ENCODE measurements at regions not wholly inside any gene's neighbourhood (a gene's known extent, or its start where the extent isn't known, plus 50 kb on each side); places are given as distances from the start of the nearest gene placed in this dataset.

DNA sequence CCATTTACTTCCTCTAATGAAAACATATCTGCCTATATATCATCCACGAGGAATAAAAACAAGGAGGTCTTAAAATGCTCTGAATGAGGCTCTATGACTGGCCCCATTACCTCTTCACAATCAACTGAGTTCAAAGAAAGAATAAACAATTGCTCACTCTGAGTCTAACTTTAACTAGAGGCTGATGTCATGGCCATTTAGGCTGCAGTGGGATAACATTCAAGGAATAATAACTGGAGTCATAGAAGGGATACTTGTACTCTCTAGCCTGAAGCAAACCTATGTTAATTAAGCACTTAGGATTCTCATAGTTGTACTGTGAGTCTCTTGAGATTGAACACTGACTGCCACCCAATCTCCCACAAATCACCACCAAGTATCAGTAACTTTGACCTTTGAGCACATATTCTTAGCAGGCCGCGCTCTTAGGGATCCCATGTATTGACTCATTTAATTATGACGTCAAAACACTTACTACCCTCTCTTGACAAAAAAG lies 70.2 kb downstream of the PERP start:
- TF ChIP-seq ZNF75D (CRISPR knock-in tag; IDR thresholded peaks at IDR 0.05; ENCODE audit: borderline replicate concordance) = no peak
- TF ChIP-seq, protein P1, sequence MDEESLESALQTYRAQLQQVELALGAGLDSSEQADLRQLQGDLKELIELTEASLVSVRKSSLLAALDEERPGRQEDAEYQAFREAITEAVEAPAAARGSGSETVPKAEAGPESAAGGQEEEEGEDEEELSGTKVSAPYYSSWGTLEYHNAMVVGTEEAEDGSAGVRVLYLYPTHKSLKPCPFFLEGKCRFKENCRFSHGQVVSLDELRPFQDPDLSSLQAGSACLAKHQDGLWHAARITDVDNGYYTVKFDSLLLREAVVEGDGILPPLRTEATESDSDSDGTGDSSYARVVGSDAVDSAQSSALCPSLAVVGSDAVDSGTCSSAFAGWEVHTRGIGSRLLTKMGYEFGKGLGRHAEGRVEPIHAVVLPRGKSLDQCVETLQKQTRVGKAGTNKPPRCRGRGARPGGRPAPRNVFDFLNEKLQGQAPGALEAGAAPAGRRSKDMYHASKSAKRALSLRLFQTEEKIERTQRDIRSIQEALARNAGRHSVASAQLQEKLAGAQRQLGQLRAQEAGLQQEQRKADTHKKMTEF (CRISPR knock-in tag; IDR thresholded peaks at IDR 0.05) = no peak
- TF ChIP-seq, protein P2, sequence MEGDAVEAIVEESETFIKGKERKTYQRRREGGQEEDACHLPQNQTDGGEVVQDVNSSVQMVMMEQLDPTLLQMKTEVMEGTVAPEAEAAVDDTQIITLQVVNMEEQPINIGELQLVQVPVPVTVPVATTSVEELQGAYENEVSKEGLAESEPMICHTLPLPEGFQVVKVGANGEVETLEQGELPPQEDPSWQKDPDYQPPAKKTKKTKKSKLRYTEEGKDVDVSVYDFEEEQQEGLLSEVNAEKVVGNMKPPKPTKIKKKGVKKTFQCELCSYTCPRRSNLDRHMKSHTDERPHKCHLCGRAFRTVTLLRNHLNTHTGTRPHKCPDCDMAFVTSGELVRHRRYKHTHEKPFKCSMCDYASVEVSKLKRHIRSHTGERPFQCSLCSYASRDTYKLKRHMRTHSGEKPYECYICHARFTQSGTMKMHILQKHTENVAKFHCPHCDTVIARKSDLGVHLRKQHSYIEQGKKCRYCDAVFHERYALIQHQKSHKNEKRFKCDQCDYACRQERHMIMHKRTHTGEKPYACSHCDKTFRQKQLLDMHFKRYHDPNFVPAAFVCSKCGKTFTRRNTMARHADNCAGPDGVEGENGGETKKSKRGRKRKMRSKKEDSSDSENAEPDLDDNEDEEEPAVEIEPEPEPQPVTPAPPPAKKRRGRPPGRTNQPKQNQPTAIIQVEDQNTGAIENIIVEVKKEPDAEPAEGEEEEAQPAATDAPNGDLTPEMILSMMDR (CRISPR knock-in tag; IDR thresholded peaks at IDR 0.05) = no peak
